ENCODE measurements at regions not wholly inside any gene's neighbourhood (a gene's known extent, or its start where the extent isn't known, plus 50 kb on each side); places are given as distances from the start of the nearest gene placed in this dataset.
"Not testable (repeated sequence)": the region's sequence is repeated elsewhere in the genome, so short reads cannot be mapped to it uniquely, and the experiment has no call there.

GRCh38 chr2:5637051-5637450 is 55.1 kb upstream of the SOX11 start:
- TF ChIP-seq, protein P1, sequence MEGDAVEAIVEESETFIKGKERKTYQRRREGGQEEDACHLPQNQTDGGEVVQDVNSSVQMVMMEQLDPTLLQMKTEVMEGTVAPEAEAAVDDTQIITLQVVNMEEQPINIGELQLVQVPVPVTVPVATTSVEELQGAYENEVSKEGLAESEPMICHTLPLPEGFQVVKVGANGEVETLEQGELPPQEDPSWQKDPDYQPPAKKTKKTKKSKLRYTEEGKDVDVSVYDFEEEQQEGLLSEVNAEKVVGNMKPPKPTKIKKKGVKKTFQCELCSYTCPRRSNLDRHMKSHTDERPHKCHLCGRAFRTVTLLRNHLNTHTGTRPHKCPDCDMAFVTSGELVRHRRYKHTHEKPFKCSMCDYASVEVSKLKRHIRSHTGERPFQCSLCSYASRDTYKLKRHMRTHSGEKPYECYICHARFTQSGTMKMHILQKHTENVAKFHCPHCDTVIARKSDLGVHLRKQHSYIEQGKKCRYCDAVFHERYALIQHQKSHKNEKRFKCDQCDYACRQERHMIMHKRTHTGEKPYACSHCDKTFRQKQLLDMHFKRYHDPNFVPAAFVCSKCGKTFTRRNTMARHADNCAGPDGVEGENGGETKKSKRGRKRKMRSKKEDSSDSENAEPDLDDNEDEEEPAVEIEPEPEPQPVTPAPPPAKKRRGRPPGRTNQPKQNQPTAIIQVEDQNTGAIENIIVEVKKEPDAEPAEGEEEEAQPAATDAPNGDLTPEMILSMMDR (tag by site-specific recombination; IDR thresholded peaks at IDR 0.05), result not testable (repeated sequence)
- not testable (repeated sequence) for TF ChIP-seq YY1 (tag by site-specific recombination; IDR thresholded peaks at IDR 0.05); ZFP37 (tag by site-specific recombination; IDR thresholded peaks at IDR 0.05); ZNF558 (tag by site-specific recombination; IDR thresholded peaks at IDR 0.05); ZNF561 (tag by site-specific recombination; IDR thresholded peaks at IDR 0.05; ENCODE audit: borderline replicate concordance); ZFP41 (tag by site-specific recombination; IDR thresholded peaks at IDR 0.05; ENCODE audit: borderline replicate concordance); ZNF549 (tag by site-specific recombination; IDR thresholded peaks at IDR 0.05); MYNN (tag by site-specific recombination; IDR thresholded peaks at IDR 0.05; ENCODE audit: borderline replicate concordance); ZNF175 (tag by site-specific recombination; IDR thresholded peaks at IDR 0.05); ZNF335 (tag by site-specific recombination; conservative IDR thresholded peaks at IDR 0.05); ZBTB7A (tag by site-specific recombination; IDR thresholded peaks at IDR 0.05; ENCODE audit: low read depth)
- TF ChIP-seq, protein P2, sequence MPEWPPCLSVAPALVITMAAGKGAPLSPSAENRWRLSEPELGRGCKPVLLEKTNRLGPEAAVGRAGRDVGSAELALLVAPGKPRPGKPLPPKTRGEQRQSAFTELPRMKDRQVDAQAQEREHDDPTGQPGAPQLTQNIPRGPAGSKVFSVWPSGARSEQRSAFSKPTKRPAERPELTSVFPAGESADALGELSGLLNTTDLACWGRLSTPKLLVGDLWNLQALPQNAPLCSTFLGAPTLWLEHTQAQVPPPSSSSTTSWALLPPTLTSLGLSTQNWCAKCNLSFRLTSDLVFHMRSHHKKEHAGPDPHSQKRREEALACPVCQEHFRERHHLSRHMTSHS (tag by site-specific recombination; IDR thresholded peaks at IDR 0.05), result not testable (repeated sequence)
